ENCODE measurements at regions not wholly inside any gene's neighbourhood (a gene's known extent, or its start where the extent isn't known, plus 50 kb on each side); places are given as distances from the start of the nearest gene placed in this dataset.

DNA sequence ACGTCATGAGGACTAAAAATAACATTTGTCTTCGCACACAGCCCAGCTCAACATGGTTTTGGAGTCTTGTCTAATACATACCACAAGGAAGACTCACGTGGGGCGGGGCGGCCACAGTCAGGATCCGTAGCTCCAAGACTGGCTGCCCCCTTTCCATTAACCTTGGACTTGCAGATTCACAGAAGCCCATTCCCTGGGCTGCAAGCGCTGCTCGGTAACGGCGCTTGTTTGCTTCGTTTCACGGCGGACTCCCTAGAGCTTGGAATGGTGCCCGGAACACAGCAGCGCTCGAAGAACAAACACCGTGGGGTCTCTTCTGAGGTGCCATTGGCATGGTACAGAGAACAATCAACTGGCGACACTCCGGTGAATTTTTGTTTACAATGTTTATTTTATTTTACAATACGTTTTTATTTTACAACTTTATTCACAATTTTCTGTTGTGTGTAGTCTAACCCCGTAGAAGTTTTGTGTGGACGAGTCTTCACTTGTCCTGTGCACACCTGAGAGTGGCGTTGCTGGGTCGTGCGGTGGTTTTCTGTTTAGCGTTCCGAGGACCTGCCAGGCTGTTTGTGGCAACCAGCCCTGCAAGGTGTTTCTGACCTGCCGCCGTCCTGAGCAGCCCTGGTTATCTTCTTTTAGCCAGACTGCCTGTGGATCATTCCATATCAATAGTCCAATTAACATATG, 126.5 kb downstream of the GALR1 start:
- peaks cover 0 to 18% (median 0%) of the 10 kb centered on the region in 7 donors for H3K27me3 ChIP-seq (replicated peaks in 1 of 7)
- H3K4me1 ChIP-seq: no peaks in the 10 kb centered on the region
- H3K9me3 ChIP-seq: no peaks in the 10 kb centered on the region
- no peak overlapping the region for H3K4me3 ChIP-seq
- 87 to 92% (median 90%) methylated on average over 29 of the region's 29 CpGs for WGBS, 5 donors
- H3K36me3 ChIP-seq: no peaks in the 10 kb centered on the region
- no peak overlapping the region for H3K27ac ChIP-seq
- TF ChIP-seq POLR2A (IDR thresholded peaks at IDR 0.05) (no peak), POLR2AphosphoS5 (IDR thresholded peaks at IDR 0.05) (no peak)
- TF ChIP-seq, protein P1, sequence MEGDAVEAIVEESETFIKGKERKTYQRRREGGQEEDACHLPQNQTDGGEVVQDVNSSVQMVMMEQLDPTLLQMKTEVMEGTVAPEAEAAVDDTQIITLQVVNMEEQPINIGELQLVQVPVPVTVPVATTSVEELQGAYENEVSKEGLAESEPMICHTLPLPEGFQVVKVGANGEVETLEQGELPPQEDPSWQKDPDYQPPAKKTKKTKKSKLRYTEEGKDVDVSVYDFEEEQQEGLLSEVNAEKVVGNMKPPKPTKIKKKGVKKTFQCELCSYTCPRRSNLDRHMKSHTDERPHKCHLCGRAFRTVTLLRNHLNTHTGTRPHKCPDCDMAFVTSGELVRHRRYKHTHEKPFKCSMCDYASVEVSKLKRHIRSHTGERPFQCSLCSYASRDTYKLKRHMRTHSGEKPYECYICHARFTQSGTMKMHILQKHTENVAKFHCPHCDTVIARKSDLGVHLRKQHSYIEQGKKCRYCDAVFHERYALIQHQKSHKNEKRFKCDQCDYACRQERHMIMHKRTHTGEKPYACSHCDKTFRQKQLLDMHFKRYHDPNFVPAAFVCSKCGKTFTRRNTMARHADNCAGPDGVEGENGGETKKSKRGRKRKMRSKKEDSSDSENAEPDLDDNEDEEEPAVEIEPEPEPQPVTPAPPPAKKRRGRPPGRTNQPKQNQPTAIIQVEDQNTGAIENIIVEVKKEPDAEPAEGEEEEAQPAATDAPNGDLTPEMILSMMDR (IDR thresholded peaks at IDR 0.05 in 8 of 11, conservative IDR thresholded peaks at IDR 0.05 in 3 of 11): no peak
- no peak for DNase-seq
- intact Hi-C loops (cut with DNase I; ENCODE audit: low total_unique reads): no loop called here

DNA sequence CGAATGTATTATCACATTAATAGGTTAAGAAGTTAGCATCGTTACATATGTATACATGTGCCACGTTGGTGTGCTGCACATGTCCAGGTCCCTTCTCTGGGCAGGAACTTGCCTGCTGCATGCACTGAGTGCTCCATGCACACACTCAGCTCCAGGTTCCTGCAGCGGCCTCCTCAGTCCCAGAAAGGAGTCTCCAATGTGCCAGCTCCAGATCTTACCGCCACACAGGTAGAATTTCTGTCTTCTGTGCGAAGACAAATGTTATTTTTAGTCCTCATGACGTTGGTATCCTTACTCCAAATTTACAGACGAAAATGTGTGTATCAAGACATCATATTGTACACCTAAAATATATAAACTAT, 127.1 kb downstream of the GALR1 start:
- H3K4me3 ChIP-seq: no peak overlapping the region
- H3K4me1 ChIP-seq: no peaks in the 10 kb centered on the region
- peaks cover 0 to 22% (median 0%) of the 10 kb centered on the region in 7 donors for H3K27me3 ChIP-seq (replicated peaks in 1 of 7)
- intact Hi-C loops (cut with DNase I; ENCODE audit: low total_unique reads): no loop called here
- H3K9me3 ChIP-seq: no peaks in the 10 kb centered on the region
- DNase-seq: no peak
- TF ChIP-seq POLR2AphosphoS5 (IDR thresholded peaks at IDR 0.05) (no peak), POLR2A (IDR thresholded peaks at IDR 0.05) (no peak)
- TF ChIP-seq, protein P1 (IDR thresholded peaks at IDR 0.05 in 8 of 11, conservative IDR thresholded peaks at IDR 0.05 in 3 of 11): no peak
- no peaks in the 10 kb centered on the region for H3K36me3 ChIP-seq
- WGBS, 5 donors: 73 to 79% (median 76%) methylated on average over 8 of the region's 8 CpGs
- no peak overlapping the region for H3K27ac ChIP-seq

DNA sequence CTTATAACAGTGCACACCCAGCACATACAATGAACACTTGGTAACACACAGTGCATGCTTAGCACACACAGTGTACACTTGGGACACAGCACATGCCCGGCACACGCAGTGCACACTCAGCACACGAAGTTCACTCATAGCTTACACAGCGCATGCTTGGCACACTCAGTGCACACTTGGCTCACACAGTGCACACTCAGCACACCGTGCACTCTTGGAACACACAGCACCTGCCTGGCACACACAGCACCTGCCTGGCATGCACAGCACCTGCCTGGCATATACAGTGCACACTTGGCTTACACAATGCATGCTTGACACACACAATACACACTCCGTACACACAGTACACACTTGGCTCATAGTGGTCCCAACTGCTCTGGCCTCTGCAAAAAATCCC, 128.2 kb downstream of the GALR1 start:
- Histone ChIP-seq H3K4me1 (no peaks in the 10 kb centered on the region), H3K27me3 (replicated peaks in 1 of 7) (peaks cover 0 to 23% (median 0%) of the 10 kb centered on the region in 7 donors), H3K27ac (no peak overlapping the region), H3K36me3 (no peaks in the 10 kb centered on the region), H3K9me3 (no peaks in the 10 kb centered on the region), H3K4me3 (no peak overlapping the region)
- no peak for DNase-seq
- WGBS, 5 donors: 87 to 97% (median 91%) methylated on average over 5 to 6 of the region's 6 CpGs
- intact Hi-C loops (cut with DNase I; ENCODE audit: low total_unique reads): no loop called here
- TF ChIP-seq POLR2A (IDR thresholded peaks at IDR 0.05) (no peak), POLR2AphosphoS5 (IDR thresholded peaks at IDR 0.05) (no peak)
- TF ChIP-seq, protein P1 (IDR thresholded peaks at IDR 0.05 in 8 of 11, conservative IDR thresholded peaks at IDR 0.05 in 3 of 11): no peak

GRCh38 chr18:77379976-77380509, 130.4 kb downstream of the GALR1 start:
- no peak overlapping the region for H3K4me3 ChIP-seq
- WGBS, 5 donors: 67 to 72% (median 72%) methylated on average over 5 of the region's 5 CpGs

More at GRCh38 chr18:77379976-77380509, 130.4 kb downstream of the GALR1 start:
- H3K27ac ChIP-seq: no peak overlapping the region
- no peak for TF ChIP-seq POLR2AphosphoS5 (IDR thresholded peaks at IDR 0.05)
- TF ChIP-seq, protein P1 (IDR thresholded peaks at IDR 0.05 in 8 of 11, conservative IDR thresholded peaks at IDR 0.05 in 3 of 11): no peak
- no peak for TF ChIP-seq POLR2A (IDR thresholded peaks at IDR 0.05)
- no peaks in the 10 kb centered on the region for H3K4me1 ChIP-seq
- DNase-seq: no peak
- intact Hi-C loops (cut with DNase I; ENCODE audit: low total_unique reads): no loop called here
- no peaks in the 10 kb centered on the region for H3K36me3 ChIP-seq
- H3K9me3 ChIP-seq: no peaks in the 10 kb centered on the region
- H3K27me3 ChIP-seq (replicated peaks in 1 of 7): peaks cover 0 to 36% (median 0%) of the 10 kb centered on the region in 7 donors

Data from spleen (tissue), 11 donors.